Fibroblast of villous mesenchyme (primary cell): ENCODE measurements at regions not wholly inside any gene's neighbourhood (a gene's known extent, or its start where the extent isn't known, plus 50 kb on each side); places are given as distances from the start of the nearest gene placed in this dataset.
"Not testable (repeated sequence)": the region's sequence is repeated elsewhere in the genome, so short reads cannot be mapped to it uniquely, and the experiment has no call there.

Source experiments
- DNase-seq: peaks from one replicate; pipeline ENCODE4 v3.0.0-alpha.2; 2010; ENCODE audit warnings: low read depth
- H3K4me3 ChIP-seq: 2 replicates; pipeline ENCODE4 v1.5.1; 2011; ENCODE audit warnings: low read depth, mild to moderate bottlenecking, low read length
- CTCF ChIP-seq: IDR thresholded peaks from 2 replicates; pipeline ENCODE4 v1.5.1; 2012; ENCODE audit warnings: low read depth, mild to moderate bottlenecking, low read length; ENCODE audit not compliant: insufficient read depth

DNA sequence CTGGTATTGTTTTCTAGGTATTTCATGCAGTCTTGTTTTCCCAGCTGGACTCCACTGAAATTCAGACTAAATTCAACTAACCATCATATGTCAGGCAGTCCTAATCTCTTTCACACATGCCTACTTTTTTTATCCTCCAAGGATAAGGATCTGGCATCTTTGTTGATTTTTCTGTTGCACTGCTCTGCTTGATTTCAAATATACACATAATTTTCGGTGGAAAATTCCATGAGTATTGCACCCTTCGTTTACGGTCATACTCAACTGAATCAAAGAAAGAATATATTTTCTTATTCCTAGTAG lies 64.8 kb upstream of the UNC93A start:
- no peak for DNase-seq
- TF ChIP-seq CTCF, result no peak
- H3K4me3 ChIP-seq, result no peak overlapping the region

DNA sequence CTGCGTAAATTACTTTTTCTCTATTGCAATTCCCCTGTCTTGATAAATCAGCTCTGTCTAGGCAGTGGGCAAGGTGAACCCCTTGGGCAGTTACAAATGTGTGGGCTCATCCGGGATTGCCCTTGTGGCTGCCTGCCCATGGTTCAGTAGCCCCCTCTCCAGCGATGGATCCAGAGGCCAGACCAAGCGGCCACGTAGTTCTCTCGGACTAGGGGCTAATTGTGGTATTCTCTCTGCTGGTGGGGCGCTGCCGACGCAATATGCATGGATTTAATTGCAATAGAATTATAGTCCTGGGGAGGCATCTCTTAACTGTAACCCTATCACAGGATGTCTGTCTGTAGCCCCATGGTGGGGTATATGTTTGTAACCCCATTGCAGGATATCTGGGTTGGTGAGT lies 64.3 kb upstream of the UNC93A start:
- DNase-seq, result no peak
- no peak overlapping the region for H3K4me3 ChIP-seq
- no peak for TF ChIP-seq CTCF

DNA sequence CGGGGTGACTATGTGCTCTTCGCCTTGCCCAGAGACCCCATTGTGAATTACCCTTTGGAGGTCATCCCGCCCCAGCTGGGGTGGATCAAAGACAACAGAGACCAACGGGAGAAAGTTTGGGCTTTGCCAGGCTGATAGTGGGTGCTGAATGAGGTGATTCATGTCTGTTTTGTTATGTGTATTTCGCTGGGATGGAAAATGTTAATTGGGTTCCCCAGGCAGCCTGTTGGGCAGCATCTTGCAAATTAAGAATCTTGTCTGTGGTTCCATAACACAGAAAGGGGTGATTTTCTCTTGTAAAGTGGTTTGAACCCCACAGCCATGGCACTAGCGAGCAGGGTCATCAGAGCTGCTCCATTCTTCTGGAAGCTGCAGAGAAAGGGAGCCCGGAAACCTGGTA lies 63.1 kb upstream of the UNC93A start:
- H3K4me3 ChIP-seq, result no peak overlapping the region
- no peak for DNase-seq
- no peak for TF ChIP-seq CTCF

DNA sequence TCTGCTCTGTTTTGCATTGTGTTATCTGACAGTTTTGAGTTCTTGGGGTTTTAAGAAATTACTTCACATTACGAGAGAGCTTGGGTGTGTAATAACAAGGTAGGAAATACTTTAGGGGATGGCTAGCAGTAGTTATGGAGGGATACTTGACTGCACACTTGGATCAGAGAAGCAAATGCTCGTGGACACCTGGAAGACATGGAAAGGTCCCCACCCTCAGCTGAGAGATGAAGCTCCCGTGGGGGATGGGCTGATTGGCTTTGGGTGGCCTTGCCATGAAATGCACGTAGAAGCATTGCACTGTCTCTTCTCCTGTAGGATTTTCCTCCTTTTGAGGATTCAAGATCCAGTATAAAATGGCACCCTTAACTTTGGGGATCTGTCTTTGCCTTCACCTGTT lies 61.5 kb upstream of the UNC93A start:
- no peak for DNase-seq
- no peak overlapping the region for H3K4me3 ChIP-seq
- TF ChIP-seq CTCF, result no peak

DNA sequence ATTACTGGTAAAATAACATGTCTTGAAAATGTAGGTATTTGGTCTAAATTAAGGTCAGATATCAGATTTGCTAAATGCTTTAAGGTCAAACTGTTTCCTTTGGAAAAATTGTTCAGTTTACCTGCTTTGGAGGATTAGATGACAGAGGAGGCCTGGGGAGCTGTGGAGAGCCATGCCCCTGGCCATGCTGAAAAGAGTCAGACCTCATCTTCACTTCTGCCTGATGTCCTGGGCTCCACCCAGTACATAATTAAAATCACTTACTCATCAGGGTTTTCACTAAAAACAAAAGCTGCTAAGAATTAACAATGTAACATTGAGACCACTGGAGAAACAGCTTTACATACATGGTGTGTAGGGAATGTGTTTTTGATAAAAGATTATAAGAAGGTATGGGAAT lies 60.8 kb upstream of the UNC93A start:
- DNase-seq, result no peak
- TF ChIP-seq CTCF, result no peak
- no peak overlapping the region for H3K4me3 ChIP-seq

DNA sequence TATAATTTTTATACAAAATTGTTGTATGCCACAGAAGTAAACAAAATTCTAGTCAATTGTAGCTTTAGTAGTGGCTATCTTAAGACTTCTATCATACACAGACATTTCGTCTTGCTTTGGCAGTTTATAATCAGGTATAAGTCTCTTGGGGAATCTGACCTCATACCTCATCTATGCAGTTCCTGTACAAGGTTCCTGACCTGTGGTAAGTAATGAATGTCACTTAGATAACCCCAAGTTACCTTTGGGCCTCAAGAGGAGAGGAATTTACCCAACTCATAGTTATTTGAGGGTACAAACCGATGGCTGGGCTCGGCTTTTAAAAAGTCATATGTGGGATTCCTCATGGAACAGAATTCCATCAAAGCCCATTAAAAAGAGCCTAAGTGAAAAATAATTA lies 58.8 kb upstream of the UNC93A start:
- no peak for TF ChIP-seq CTCF
- no peak for DNase-seq
- H3K4me3 ChIP-seq, result no peak overlapping the region

- no peak for TF ChIP-seq CTCF
- no peak overlapping the region for H3K4me3 ChIP-seq
- DNase-seq, result no peak
Measured at GRCh38 chr6:167233490-167233889, 57.6 kb upstream of the UNC93A start.

- DNase-seq, H3K4me3 ChIP-seq: not testable (repeated sequence)
Measured at GRCh38 chr6:167234576-167234975, 56.5 kb upstream of the UNC93A start.
